ENCODE measurements at regions not wholly inside any gene's neighbourhood (a gene's known extent, or its start where the extent isn't known, plus 50 kb on each side); places are given as distances from the start of the nearest gene placed in this dataset.
"Not testable (repeated sequence)": the region's sequence is repeated elsewhere in the genome, so short reads cannot be mapped to it uniquely, and the experiment has no call there.

- Mint-ChIP-seq H3K4me1 (no peaks in the 10 kb centered on the region), H3K27ac (no peak overlapping the region), H3K4me3 (no peak overlapping the region), H3K36me3 (ENCODE audit: low read depth) (no peaks in the 10 kb centered on the region), H3K9me3 (no peaks in the 10 kb centered on the region), H3K27me3 (peaks cover 13% of the 10 kb centered on the region)
- ATAC-seq (no peak), DNase-seq (no peak)
Measured at GRCh38 chr10:25104441-25104840, 70.4 kb upstream of the GPR158 start.

DNA sequence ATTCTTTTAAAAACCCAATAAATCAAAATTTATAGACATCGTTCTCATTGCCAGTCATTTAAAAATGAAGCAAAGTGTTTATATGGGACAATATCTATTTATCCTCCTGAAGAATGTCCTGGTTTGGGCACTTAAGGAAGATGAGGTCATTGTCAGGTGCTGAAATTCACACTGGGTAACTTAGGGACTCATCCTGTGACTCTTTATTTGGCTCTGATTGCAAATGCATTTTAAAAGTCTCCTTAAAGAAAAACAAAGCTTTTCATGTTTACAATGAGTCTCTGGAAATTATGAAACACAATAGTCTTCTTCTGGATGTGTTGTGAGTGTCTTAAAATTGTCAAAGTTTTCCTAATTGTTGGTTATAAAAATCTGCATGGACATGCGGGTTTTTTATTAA lies 69.5 kb upstream of the GPR158 start:
- H3K9me3 Mint-ChIP-seq = no peaks in the 10 kb centered on the region
- H3K36me3 Mint-ChIP-seq (ENCODE audit: low read depth) = no peaks in the 10 kb centered on the region
- no peak for DNase-seq
- no peak overlapping the region for H3K4me3 Mint-ChIP-seq
- H3K27ac Mint-ChIP-seq = no peak overlapping the region
- no peaks in the 10 kb centered on the region for H3K4me1 Mint-ChIP-seq
- no peak for ATAC-seq
- peaks cover 13% of the 10 kb centered on the region for H3K27me3 Mint-ChIP-seq

- ATAC-seq (no peak), DNase-seq (no peak)
- Mint-ChIP-seq H3K4me1 (no peaks in the 10 kb centered on the region), H3K27me3 (peaks cover 13% of the 10 kb centered on the region), H3K27ac (no peak overlapping the region), H3K36me3 (ENCODE audit: low read depth) (no peaks in the 10 kb centered on the region), H3K9me3 (no peaks in the 10 kb centered on the region), H3K4me3 (no peak overlapping the region)
Measured at GRCh38 chr10:25105743-25106260, 69.0 kb upstream of the GPR158 start.

DNA sequence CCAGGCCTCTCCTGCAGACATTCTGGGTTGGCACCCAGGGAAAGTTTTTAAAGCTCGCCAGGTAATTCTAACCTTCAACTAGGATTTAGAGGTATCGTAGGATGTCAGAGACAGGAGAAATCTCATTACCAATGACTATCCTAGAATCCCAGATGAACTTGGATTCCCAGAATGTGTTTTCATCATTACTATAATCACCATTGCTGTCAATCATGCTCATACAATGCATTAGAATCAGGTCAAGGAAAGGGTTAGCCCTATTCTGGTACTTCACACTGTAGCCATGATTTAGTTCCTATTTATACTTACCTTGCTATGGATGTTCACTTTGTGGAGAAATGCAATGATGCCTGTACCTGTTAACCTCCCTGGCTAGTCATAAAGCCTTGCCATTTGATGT lies 67.0 kb upstream of the GPR158 start:
- Mint-ChIP-seq H3K27me3 (peaks cover 14% of the 10 kb centered on the region), H3K27ac (no peak overlapping the region), H3K9me3 (no peaks in the 10 kb centered on the region), H3K4me3 (no peak overlapping the region), H3K36me3 (ENCODE audit: low read depth) (no peaks in the 10 kb centered on the region), H3K4me1 (no peaks in the 10 kb centered on the region)
- ATAC-seq = no peak
- no peak for DNase-seq

DNA sequence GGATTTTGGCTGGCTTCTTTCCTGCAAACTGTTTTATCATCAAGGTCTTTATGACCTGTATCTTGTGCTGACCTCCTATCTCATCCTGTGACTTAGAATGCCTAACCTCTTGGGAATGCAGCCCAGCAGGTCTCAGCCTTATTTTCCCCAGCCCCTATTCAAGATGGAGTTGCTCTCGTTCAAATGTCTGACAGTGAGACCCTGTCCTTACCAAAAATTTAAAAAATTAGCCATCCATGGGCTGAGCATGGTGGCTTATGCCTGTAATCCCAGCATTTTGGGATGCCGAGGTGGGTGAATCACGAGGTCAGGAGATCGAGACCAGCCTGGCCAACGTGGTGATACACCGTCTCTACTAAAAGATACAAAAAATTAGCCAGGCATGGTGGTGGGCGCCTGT lies 64.9 kb upstream of the GPR158 start:
- H3K27me3 Mint-ChIP-seq; DNase-seq; H3K36me3 Mint-ChIP-seq (ENCODE audit: low read depth); H3K4me3 Mint-ChIP-seq; H3K4me1 Mint-ChIP-seq; ATAC-seq; H3K27ac Mint-ChIP-seq; H3K9me3 Mint-ChIP-seq: not testable (repeated sequence)

DNA sequence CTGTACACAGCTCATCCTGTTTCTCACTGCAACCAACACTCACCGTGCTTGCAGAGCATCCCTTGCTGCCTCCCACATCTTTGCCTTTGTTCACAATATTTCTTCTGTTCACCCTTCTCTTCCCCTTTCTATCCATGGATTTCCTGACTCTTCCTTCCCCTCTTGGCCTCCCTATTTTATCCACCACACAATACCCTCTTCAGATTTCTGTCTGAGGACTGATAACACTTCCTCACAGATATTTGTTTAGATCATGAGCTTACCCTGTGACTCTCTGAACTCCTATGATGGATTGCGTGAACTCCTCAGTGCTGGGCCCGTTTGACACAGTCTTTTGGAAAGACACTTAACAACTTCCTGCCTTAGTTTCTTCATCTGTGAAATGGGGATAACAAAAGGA lies 62.8 kb upstream of the GPR158 start:
- peaks cover 11% of the 10 kb centered on the region for H3K27me3 Mint-ChIP-seq
- no peak for ATAC-seq

GRCh38 chr10:25113191-25114035 lies 61.4 kb upstream of the GPR158 start:
- Mint-ChIP-seq H3K9me3 (no peaks in the 10 kb centered on the region), H3K27me3 (peaks cover 9% of the 10 kb centered on the region), H3K4me3 (no peak overlapping the region), H3K27ac (no peak overlapping the region), H3K36me3 (ENCODE audit: low read depth) (no peaks in the 10 kb centered on the region), H3K4me1 (no peaks in the 10 kb centered on the region)
- peak; percentile 52 for DNase-seq
- peak; percentile 78 for ATAC-seq

More for the DNA sequence above, 62.8 kb upstream of the GPR158 start:
- H3K27ac Mint-ChIP-seq = no peak overlapping the region
- H3K9me3 Mint-ChIP-seq = no peaks in the 10 kb centered on the region
- no peak overlapping the region for H3K4me3 Mint-ChIP-seq
- no peak for DNase-seq
- no peaks in the 10 kb centered on the region for H3K4me1 Mint-ChIP-seq
- H3K36me3 Mint-ChIP-seq (ENCODE audit: low read depth) = no peaks in the 10 kb centered on the region

DNA sequence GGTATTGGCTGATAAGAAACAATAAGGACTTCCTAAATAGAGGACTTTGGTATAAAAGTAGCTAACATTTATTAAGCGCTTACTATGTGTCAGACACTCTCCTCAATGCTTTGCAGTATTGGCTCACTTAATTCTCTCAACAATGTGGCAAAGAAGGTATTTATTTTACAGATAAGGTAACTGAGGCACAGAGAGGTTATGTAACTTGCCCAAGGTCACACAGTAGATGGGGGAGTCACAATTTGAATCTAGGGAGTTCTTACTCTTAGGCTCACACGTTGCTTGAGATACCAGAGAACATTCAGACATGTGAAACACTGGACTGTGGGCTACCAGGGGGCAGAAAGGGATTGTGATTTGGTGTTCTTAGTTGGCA lies 60.8 kb upstream of the GPR158 start:
- H3K4me3 Mint-ChIP-seq = no peak overlapping the region
- H3K27me3 Mint-ChIP-seq = peaks cover 7% of the 10 kb centered on the region
- no peak for ATAC-seq
- no peaks in the 10 kb centered on the region for H3K36me3 Mint-ChIP-seq (ENCODE audit: low read depth)
- no peak for DNase-seq
- H3K9me3 Mint-ChIP-seq = no peaks in the 10 kb centered on the region
- no peaks in the 10 kb centered on the region for H3K4me1 Mint-ChIP-seq
- no peak overlapping the region for H3K27ac Mint-ChIP-seq

GRCh38 chr10:25117757-25118156 lies 57.0 kb upstream of the GPR158 start:
- no peak overlapping the region for H3K27ac Mint-ChIP-seq
- H3K36me3 Mint-ChIP-seq (ENCODE audit: low read depth) = no peaks in the 10 kb centered on the region
- no peak overlapping the region for H3K4me3 Mint-ChIP-seq
- ATAC-seq (no peak), DNase-seq (no peak)
- H3K9me3 Mint-ChIP-seq = no peaks in the 10 kb centered on the region
- peaks cover 3% of the 10 kb centered on the region for H3K27me3 Mint-ChIP-seq
- no peaks in the 10 kb centered on the region for H3K4me1 Mint-ChIP-seq

- H3K27ac Mint-ChIP-seq = no peak overlapping the region
- no peaks in the 10 kb centered on the region for H3K36me3 Mint-ChIP-seq (ENCODE audit: low read depth)
- peaks cover 5% of the 10 kb centered on the region for H3K27me3 Mint-ChIP-seq
- H3K4me3 Mint-ChIP-seq = no peak overlapping the region
- no peaks in the 10 kb centered on the region for H3K9me3 Mint-ChIP-seq
- DNase-seq = no peak
- no peak for ATAC-seq
- H3K4me1 Mint-ChIP-seq = no peaks in the 10 kb centered on the region
Measured at GRCh38 chr10:25120188-25120587, 54.6 kb upstream of the GPR158 start.

All from activated naive CD8-positive, alpha-beta T cell treated with anti-CD3 and anti-CD28 coated beads, Interleukin-2, amount 50 U/mL, for 24 hours (primary cell).